Erythroblast (primary cell): ENCODE measurements at regions not wholly inside any gene's neighbourhood (a gene's known extent, or its start where the extent isn't known, plus 50 kb on each side); places are given as distances from the start of the nearest gene placed in this dataset.

Experiments
- DNase-seq, 2 experiments: peaks; one replicate each; lab custom pipeline; 2025; lab: John Stamatoyannopoulos, UW
- GATA1 ChIP-seq: IDR thresholded peaks from 2 replicates; pipeline ENCODE4 v1.6.1; 2011; ENCODE audit warnings: low read depth, mild to moderate bottlenecking, control low read depth, low read length, moderate library complexity
- POLR2A ChIP-seq: IDR thresholded peaks from 2 replicates; pipeline ENCODE4 v1.6.1; 2011; ENCODE audit warnings: mild to moderate bottlenecking, low read length

DNA sequence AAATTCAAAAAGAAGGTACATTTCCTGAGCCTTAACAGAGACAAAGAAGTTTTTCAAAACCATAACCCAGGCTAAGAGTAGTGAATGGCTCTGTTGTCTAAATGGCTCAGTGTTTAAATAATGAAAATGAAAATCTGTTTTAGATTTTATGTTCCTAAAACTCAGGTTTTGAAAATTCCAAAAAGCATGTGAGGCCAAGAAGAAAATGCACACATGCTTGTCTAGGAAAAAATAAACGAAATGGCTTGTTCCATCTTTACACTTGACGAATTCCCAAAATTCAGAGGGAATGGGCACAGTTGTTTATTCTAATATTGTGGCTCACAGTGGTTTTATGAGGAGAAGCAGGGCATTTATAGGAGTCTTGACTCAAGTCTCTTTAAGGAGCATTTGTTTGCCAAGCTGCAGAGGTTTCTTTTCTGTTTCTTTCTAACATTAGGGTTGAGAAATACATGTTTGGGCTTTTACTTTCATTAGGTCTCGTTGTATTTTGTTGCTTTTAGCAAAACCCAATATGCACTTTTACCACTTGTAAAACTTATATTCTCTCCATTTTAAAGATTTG, 527.6 kb upstream of the ANKRD30A start:
- no peak for DNase-seq
- TF ChIP-seq GATA1 (no peak), POLR2A (no peak)

GRCh38 chr10:36592964-36593363, 532.4 kb upstream of the ANKRD30A start:
- TF ChIP-seq POLR2A (no peak), GATA1 (no peak)
- no peak for DNase-seq

DNA sequence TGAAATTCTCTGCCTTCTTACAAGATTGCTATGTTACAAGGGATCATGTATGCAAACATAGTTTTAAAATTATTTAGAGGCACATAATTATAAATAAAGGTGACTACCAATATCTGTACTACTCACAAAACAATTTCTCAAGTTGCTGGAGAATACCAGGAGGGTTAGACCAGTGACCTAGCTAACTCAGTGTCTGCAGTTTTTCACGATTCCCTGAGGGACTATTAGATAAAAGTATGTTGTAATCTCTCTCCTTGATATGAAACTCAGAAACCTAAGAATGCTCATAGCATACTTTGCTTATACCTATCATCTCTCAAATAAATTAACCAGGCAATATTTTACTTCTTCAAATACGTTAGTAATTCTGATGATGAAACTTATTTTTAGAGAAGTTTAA, 534.0 kb upstream of the ANKRD30A start:
- no peak for DNase-seq
- TF ChIP-seq GATA1 (no peak), POLR2A (no peak)

DNA sequence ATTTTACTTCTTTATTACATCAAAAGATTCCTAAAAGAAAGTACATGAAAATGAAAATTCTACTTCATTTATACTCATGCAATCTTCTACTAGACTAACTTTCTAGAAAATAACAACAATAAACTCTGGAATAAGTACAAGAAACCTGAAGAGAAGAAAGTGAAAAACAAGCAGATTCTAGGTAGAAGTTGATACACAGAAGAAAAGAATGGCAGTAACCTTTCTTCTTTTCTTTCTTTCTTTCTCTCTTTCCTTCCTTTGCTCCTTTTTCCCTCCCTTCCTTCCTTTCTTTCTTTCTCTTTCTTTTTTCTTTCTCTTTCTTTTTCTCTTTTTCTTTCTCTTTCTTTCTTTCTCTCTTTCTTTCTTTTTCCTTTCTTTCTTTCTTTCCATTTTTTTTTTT, 541.7 kb upstream of the ANKRD30A start:
- TF ChIP-seq POLR2A (no peak), GATA1 (no peak)
- no peak for DNase-seq

DNA sequence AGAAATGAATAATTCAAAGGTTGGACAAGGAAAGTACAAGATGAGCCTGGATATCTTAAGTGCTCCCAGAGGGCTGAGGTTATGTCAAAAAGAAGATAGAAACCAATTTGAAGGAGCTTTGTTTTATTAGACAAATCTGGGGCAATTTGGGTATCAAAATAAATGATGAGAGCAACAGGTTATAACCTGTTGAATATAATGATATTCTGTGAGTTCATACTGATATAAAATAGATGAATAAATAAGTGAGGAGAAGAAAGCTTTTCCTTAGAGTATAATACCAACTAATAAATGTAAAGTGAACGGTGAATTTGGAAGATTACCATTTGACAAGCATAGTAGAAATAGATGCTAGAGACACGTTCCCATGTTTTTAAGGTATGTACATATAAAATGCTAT, 544.2 kb upstream of the ANKRD30A start:
- DNase-seq, result no peak
- TF ChIP-seq POLR2A (no peak), GATA1 (no peak)

GRCh38 chr10:36578306-36578705, 547.1 kb upstream of the ANKRD30A start:
- no peak for DNase-seq
- TF ChIP-seq GATA1, result no peak
- TF ChIP-seq POLR2A, result no peak

- TF ChIP-seq GATA1 (no peak), POLR2A (no peak)
- DNase-seq, result no peak
Observed at GRCh38 chr10:36577126-36577525, 548.3 kb upstream of the ANKRD30A start.

- TF ChIP-seq GATA1, result no peak
- no peak for TF ChIP-seq POLR2A
- DNase-seq, result no peak
Observed at GRCh38 chr10:36574207-36574606, 551.2 kb upstream of the ANKRD30A start.

GRCh38 chr10:36573246-36573645, 552.2 kb upstream of the ANKRD30A start:
- no peak for DNase-seq
- TF ChIP-seq POLR2A (no peak), GATA1 (no peak)

DNA sequence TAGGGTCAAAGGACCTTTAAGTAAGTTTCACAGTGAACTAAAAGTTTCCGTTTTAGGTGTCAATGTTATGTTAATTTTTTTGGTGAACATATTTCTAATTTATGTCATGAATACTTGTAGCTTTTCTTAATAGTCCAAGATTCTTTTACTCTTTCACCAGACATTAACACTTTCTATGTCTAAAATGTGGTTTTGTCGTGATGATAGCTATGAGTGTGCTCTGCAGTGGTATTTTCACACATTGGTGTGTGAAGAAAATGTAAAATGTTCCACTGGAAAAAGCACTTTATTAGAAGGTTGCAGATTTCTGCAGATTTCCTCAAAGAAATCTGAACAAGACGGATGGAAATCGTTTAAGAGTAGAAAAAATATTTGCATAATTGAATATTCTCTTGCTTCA, 561.0 kb upstream of the ANKRD30A start:
- TF ChIP-seq POLR2A, result no peak
- TF ChIP-seq GATA1, result no peak
- DNase-seq, result no peak

DNA sequence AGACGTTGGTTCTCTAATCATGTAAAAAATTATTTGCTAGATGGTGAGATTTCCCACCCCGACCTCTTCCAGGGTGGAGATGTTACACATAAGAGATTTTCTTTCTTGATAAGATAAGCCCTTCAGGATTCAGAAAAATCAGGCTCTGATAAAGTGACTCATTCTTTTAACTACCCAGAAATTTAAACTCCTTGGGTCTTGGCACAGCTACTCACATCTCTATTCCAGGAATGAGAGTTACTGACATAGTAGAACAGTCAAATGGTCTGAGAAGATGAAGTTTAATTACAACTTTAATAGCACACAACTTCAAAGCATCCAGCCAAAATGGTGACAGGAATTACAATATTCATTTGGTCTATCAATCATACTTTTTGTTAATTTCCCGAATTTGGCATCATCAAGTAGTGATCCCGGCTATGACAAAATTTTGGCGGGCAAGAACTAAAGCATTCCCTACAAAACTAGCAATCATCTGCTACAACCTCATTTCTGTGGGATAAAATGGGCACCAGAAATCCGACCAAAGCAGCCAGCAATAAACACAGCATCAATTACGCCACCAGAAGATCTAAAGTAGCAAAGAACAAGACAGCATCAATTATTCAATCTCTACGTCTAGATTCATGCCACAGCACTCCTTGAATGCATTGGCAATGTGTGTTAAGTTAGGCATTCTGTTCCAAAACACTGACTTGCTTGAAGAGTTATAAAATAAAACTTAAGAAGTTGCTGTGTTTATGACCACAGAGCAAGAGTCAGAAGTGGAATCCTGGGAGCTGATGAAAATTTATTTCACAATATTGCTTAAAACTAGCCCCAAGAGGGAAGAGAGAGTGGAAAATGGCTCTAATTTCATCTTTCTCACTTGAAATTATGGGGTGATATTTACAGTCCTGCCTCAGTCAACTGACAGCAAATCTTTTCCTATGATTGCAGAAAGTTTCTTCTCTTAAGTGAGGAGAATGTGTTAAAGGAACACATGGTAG, 565.7 kb upstream of the ANKRD30A start:
- TF ChIP-seq GATA1 (no peak), POLR2A (no peak)
- no peak for DNase-seq

GRCh38 chr10:36556468-36556867, 568.9 kb upstream of the ANKRD30A start:
- DNase-seq, result no peak
- TF ChIP-seq POLR2A (no peak), GATA1 (no peak)

- TF ChIP-seq GATA1 (no peak), POLR2A (no peak)
- no peak for DNase-seq
Observed at GRCh38 chr10:36555036-36555435, 570.4 kb upstream of the ANKRD30A start.

DNA sequence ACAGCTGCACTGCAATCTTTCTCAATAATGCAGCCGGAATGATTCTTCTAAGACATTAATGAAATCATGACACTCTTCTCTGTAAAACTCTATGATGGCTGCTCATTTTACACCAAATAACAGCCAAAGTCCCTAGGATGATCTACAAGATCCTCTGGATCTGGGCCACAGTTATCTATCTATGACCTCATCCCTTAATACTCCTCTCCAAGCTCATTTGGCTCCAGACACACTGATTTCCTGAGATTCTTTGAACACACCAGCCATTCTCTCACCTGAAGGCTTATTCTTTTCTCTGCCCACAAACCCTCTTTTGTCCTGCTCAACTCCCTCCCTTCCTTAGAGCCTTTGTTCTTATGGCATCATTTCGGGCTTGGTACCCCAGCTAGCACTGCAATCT, 577.4 kb upstream of the ANKRD30A start:
- TF ChIP-seq POLR2A (no peak), GATA1 (no peak)
- DNase-seq, result no peak
